Parathyroid adenoma (tissue), 2 donors: ENCODE measurements at regions not wholly inside any gene's neighbourhood (a gene's known extent, or its start where the extent isn't known, plus 50 kb on each side); places are given as distances from the start of the nearest gene placed in this dataset.

Experiments
- H2AFZ ChIP-seq: fragments of 300-600 bp; sonication (generic); one replicate; pipeline ENCODE4 v1.7.0; 2017; ENCODE audit warnings: antibody characterized with exemption, mild to moderate bottlenecking
- H3K27ac ChIP-seq: fragments of 300-600 bp; sonication (generic); one replicate; pipeline ENCODE4 v1.7.0; 2017
- H3K27me3 ChIP-seq: fragments of 300-600 bp; sonication (generic); one replicate; pipeline ENCODE4 v1.7.0; 2017; ENCODE audit warnings: low read length; ENCODE audit not compliant: control insufficient read depth, insufficient read depth
- H3K36me3 ChIP-seq: fragments of 300-600 bp; sonication (generic); one replicate; pipeline ENCODE4 v1.7.0; 2017; ENCODE audit warnings: low read length; ENCODE audit not compliant: control insufficient read depth, insufficient read depth
- H3K4me1 ChIP-seq: fragments of 300-600 bp; sonication (generic); one replicate; pipeline ENCODE4 v1.7.0; 2017; ENCODE audit warnings: control low read depth
- H3K4me2 ChIP-seq: fragments of 300-600 bp; sonication (generic); one replicate; pipeline ENCODE4 v1.7.0; 2017; ENCODE audit warnings: low read length
- H3K4me3 ChIP-seq: fragments of 300-600 bp; sonication (generic); one replicate; pipeline ENCODE4 v1.7.0; 2017; ENCODE audit warnings: low read depth, low read length
- H3K79me2 ChIP-seq: fragments of 300-600 bp; sonication (generic); one replicate; pipeline ENCODE4 v1.7.0; 2017; ENCODE audit warnings: control low read depth
- H3K9ac ChIP-seq: fragments of 300-600 bp; sonication (generic); one replicate; pipeline ENCODE4 v1.7.0; 2017; ENCODE audit warnings: mild to moderate bottlenecking
- H3K9me3 ChIP-seq: fragments of 300-600 bp; sonication (generic); one replicate; pipeline ENCODE4 v1.7.0; 2017; ENCODE audit warnings: low read length; ENCODE audit not compliant: control insufficient read depth
- TF ChIP-seq, protein P1 (sequence below): fragments of 300-600 bp; sonication (generic); IDR thresholded peaks from one replicate; pipeline ENCODE4 v1.7.0; 2017; ENCODE audit warnings: antibody characterized with exemption, mild to moderate bottlenecking
- donor health status: primary hyperparathyroidism.

DNA sequence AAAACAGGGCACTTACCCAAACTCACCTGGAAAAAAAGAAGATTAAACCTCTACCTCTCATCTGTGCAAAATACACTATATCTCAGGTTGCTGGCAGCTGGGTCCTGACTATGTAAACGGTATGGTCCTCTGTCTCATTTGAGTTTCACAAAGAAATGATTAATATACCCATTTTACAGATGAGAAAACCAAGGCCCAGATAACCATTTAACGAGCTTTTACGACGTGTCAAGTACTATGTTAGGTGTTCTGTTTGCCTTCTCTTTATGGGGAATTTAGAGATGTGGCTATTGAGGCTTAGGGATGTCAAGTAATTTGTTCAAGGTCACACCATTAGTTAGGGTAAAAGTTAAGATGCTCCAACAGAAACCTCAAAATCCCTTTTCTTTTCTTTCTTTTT is 140.4 kb upstream of the USP24 start:
- no peaks in the 10 kb centered on the region for H3K79me2 ChIP-seq
- no peaks in the 10 kb centered on the region for H3K4me1 ChIP-seq
- H3K36me3 ChIP-seq: no peaks in the 10 kb centered on the region
- TF ChIP-seq, protein P1, sequence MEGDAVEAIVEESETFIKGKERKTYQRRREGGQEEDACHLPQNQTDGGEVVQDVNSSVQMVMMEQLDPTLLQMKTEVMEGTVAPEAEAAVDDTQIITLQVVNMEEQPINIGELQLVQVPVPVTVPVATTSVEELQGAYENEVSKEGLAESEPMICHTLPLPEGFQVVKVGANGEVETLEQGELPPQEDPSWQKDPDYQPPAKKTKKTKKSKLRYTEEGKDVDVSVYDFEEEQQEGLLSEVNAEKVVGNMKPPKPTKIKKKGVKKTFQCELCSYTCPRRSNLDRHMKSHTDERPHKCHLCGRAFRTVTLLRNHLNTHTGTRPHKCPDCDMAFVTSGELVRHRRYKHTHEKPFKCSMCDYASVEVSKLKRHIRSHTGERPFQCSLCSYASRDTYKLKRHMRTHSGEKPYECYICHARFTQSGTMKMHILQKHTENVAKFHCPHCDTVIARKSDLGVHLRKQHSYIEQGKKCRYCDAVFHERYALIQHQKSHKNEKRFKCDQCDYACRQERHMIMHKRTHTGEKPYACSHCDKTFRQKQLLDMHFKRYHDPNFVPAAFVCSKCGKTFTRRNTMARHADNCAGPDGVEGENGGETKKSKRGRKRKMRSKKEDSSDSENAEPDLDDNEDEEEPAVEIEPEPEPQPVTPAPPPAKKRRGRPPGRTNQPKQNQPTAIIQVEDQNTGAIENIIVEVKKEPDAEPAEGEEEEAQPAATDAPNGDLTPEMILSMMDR: no peak
- H3K4me3 ChIP-seq: no peak overlapping the region
- no peak overlapping the region for H2AFZ ChIP-seq
- H3K4me2 ChIP-seq: no peak overlapping the region
- no peak overlapping the region for H3K9ac ChIP-seq
- no peaks in the 10 kb centered on the region for H3K9me3 ChIP-seq
- no peaks in the 10 kb centered on the region for H3K27me3 ChIP-seq
- no peak overlapping the region for H3K27ac ChIP-seq

DNA sequence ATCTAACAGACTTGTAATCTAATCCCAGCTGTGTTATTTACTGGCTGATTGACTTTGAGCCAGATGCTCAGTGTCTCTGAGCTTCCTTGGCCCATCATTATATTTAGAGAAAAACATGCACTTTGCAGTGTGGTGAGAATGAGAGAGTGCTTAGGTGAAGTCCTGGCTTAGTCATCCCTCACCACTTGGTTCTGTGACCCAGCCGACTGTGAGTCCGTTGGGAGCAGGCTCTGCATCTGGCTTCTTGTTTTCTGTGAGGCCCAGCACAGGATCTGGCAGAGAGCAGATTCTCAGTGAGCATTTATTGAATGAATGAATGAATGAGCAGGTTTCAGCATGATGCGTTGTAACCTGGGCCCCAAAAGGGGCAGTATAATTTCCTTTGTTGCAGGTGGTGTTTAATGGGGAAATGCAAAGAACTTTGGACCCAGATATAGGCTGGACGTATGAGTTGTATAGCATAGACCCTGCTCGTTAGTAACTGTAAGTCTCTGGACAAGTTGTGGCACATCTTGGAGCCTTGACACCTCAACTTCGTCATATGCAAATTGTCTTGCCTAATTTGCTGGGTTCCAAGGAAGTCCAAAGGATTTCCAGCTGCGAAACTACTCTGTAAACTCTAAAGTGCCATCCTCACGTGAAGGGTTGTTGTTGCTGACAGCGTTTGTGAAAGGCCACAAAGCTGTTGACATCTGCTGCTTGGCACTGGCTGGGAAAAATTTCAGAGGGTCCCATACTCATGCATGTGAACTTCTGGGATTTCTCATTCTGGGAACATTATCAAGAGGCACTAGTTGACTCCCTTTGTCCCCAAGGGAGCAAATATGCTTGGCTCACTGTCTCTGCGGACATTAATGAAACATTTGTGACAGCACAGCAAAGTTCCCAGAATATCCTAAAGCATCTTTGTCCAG is 138.8 kb upstream of the USP24 start:
- Histone ChIP-seq H3K9me3 (no peaks in the 10 kb centered on the region), H2AFZ (no peak overlapping the region), H3K9ac (no peak overlapping the region), H3K4me1 (no peaks in the 10 kb centered on the region), H3K4me3 (no peak overlapping the region), H3K36me3 (no peaks in the 10 kb centered on the region), H3K79me2 (no peaks in the 10 kb centered on the region), H3K27ac (no peak overlapping the region), H3K4me2 (no peak overlapping the region), H3K27me3 (no peaks in the 10 kb centered on the region)
- TF ChIP-seq, protein P1: no peak

- Histone ChIP-seq H3K4me1 (no peaks in the 10 kb centered on the region), H3K27ac (no peak overlapping the region), H3K36me3 (no peaks in the 10 kb centered on the region), H3K9me3 (no peaks in the 10 kb centered on the region), H3K79me2 (no peaks in the 10 kb centered on the region), H3K4me2 (no peak overlapping the region), H3K27me3 (no peaks in the 10 kb centered on the region), H2AFZ (no peak overlapping the region), H3K4me3 (no peak overlapping the region), H3K9ac (no peak overlapping the region)
- TF ChIP-seq, protein P1: no peak
Measured at GRCh38 chr1:55352811-55353180, 137.6 kb upstream of the USP24 start.

- Histone ChIP-seq H3K4me2 (no peak overlapping the region), H3K27me3 (no peaks in the 10 kb centered on the region), H3K4me1 (no peaks in the 10 kb centered on the region), H3K27ac (no peak overlapping the region), H3K79me2 (no peaks in the 10 kb centered on the region), H3K36me3 (no peaks in the 10 kb centered on the region), H3K9me3 (no peaks in the 10 kb centered on the region), H2AFZ (no peak overlapping the region), H3K4me3 (no peak overlapping the region), H3K9ac (no peak overlapping the region)
- TF ChIP-seq, protein P1: no peak
Measured at GRCh38 chr1:55352080-55352810, 137.1 kb upstream of the USP24 start.
